ENCODE measurements at regions not wholly inside any gene's neighbourhood (a gene's known extent, or its start where the extent isn't known, plus 50 kb on each side); places are given as distances from the start of the nearest gene placed in this dataset.
"Not testable (repeated sequence)": the region's sequence is repeated elsewhere in the genome, so short reads cannot be mapped to it uniquely, and the experiment has no call there.

DNA sequence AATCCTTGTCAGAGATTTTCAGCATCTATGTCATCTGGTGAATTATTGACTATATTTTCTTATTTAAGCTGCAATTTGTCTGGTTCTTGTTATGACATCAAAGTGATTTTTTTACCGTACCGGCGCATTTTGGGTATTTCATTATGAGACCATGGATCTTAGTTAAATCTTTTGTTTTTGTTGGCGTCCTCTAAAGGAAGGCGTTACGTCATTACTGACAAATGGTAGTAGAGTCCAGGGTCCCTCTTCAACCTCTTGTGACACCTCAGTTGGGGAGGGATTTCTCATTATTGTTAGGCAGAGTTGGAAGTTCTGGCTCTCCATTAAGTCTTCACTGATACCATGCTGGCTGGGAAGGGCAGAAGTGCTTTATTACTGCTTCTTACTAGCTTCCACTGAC is 175.8 kb upstream of the MMADHC start:
- Histone ChIP-seq H3K27me3 (no peaks in the 10 kb centered on the region), H3K36me3 (no peaks in the 10 kb centered on the region), H3K9me3 (no peaks in the 10 kb centered on the region), H3K27ac (no peak overlapping the region), H3K4me3 (no peak overlapping the region), H3K4me1 (peaks cover 24% of the 10 kb centered on the region)
- WGBS: 96% methylated on average over 6 of the region's 6 CpGs
- DNase-seq (ENCODE audit: low spot score in 2 of 2): no peak
- TF ChIP-seq, protein P1, sequence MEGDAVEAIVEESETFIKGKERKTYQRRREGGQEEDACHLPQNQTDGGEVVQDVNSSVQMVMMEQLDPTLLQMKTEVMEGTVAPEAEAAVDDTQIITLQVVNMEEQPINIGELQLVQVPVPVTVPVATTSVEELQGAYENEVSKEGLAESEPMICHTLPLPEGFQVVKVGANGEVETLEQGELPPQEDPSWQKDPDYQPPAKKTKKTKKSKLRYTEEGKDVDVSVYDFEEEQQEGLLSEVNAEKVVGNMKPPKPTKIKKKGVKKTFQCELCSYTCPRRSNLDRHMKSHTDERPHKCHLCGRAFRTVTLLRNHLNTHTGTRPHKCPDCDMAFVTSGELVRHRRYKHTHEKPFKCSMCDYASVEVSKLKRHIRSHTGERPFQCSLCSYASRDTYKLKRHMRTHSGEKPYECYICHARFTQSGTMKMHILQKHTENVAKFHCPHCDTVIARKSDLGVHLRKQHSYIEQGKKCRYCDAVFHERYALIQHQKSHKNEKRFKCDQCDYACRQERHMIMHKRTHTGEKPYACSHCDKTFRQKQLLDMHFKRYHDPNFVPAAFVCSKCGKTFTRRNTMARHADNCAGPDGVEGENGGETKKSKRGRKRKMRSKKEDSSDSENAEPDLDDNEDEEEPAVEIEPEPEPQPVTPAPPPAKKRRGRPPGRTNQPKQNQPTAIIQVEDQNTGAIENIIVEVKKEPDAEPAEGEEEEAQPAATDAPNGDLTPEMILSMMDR (IDR thresholded peaks at IDR 0.05): no peak
- no peak for TF ChIP-seq POLR2A (IDR thresholded peaks at IDR 0.05)
- no peak for TF ChIP-seq POLR2AphosphoS5 (IDR thresholded peaks at IDR 0.05)
- no peak for TF ChIP-seq EP300 (IDR thresholded peaks at IDR 0.05)

GRCh38 chr2:149761611-149762010 is 174.0 kb upstream of the MMADHC start:
- Histone ChIP-seq H3K27me3 (no peaks in the 10 kb centered on the region), H3K27ac (no peak overlapping the region), H3K4me1 (peaks cover 8% of the 10 kb centered on the region), H3K4me3 (no peak overlapping the region), H3K9me3 (no peaks in the 10 kb centered on the region), H3K36me3 (no peaks in the 10 kb centered on the region)
- WGBS: 82% methylated on average over 2 of the region's 2 CpGs
- DNase-seq (ENCODE audit: low spot score in 2 of 2): no peak
- TF ChIP-seq EP300 (IDR thresholded peaks at IDR 0.05): no peak
- TF ChIP-seq POLR2A (IDR thresholded peaks at IDR 0.05): no peak
- no peak for TF ChIP-seq POLR2AphosphoS5 (IDR thresholded peaks at IDR 0.05)
- TF ChIP-seq, protein P1 (IDR thresholded peaks at IDR 0.05): no peak

DNA sequence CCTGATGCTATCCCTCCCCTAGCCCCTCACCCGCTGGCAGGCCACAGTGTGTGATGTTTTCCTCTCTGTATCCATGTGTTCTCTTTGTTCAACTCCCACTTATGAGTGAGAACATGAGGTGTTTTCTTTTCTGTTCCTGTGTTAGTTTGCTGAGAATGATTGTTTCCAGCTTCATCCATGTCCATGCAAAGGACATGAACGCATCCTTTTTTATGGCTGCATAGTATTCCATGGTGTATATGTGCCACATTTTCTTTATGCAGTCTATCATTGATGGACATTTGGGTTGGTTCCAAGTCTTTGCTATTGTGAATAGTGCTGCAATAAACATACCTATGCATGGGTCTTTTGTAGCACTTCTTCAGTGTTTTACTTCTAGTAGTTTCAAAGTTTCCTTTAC is 171.8 kb upstream of the MMADHC start:
- not testable (repeated sequence) for H3K27me3 ChIP-seq; H3K36me3 ChIP-seq; H3K9me3 ChIP-seq; H3K4me3 ChIP-seq; DNase-seq (ENCODE audit: low spot score in 2 of 2); H3K27ac ChIP-seq; H3K4me1 ChIP-seq
- WGBS: 75% methylated on average over 2 of the region's 2 CpGs

- DNase-seq (ENCODE audit: low spot score in 2 of 2); H3K36me3 ChIP-seq; H3K27me3 ChIP-seq; H3K27ac ChIP-seq; H3K4me3 ChIP-seq; H3K9me3 ChIP-seq; H3K4me1 ChIP-seq: not testable (repeated sequence)
- WGBS: 88% methylated on average over 1 of the region's 1 CpG
These were observed 167.1 kb upstream of the MMADHC start for GRCh38 chr2:149754722-149755121.

GRCh38 chr2:149747456-149747855 is 159.9 kb upstream of the MMADHC start:
- H3K4me1 ChIP-seq: no peaks in the 10 kb centered on the region
- 33% methylated on average over 1 of the region's 1 CpG for WGBS
- H3K36me3 ChIP-seq: no peaks in the 10 kb centered on the region
- no peaks in the 10 kb centered on the region for H3K9me3 ChIP-seq
- H3K27ac ChIP-seq: no peak overlapping the region
- no peak overlapping the region for H3K4me3 ChIP-seq
- DNase-seq (ENCODE audit: low spot score in 2 of 2): no peak
- TF ChIP-seq, protein P1 (IDR thresholded peaks at IDR 0.05): no peak
- TF ChIP-seq POLR2AphosphoS5 (IDR thresholded peaks at IDR 0.05) (no peak), EP300 (IDR thresholded peaks at IDR 0.05) (no peak), POLR2A (IDR thresholded peaks at IDR 0.05) (no peak)
- no peaks in the 10 kb centered on the region for H3K27me3 ChIP-seq

- Histone ChIP-seq H3K4me3 (no peak overlapping the region), H3K27me3 (no peaks in the 10 kb centered on the region), H3K4me1 (no peaks in the 10 kb centered on the region), H3K27ac (no peak overlapping the region), H3K36me3 (no peaks in the 10 kb centered on the region), H3K9me3 (no peaks in the 10 kb centered on the region)
- no peak for DNase-seq (ENCODE audit: low spot score in 2 of 2)
- WGBS: 75% methylated on average over 9 of the region's 9 CpGs
- TF ChIP-seq POLR2A (IDR thresholded peaks at IDR 0.05) (no peak), POLR2AphosphoS5 (IDR thresholded peaks at IDR 0.05) (no peak)
- TF ChIP-seq, protein P1 (IDR thresholded peaks at IDR 0.05): no peak
These were observed 158.0 kb upstream of the MMADHC start for GRCh38 chr2:149745396-149746230.

Data from suprapubic skin (tissue), 4 donors.